OCI-LY7 (cell line): ENCODE measurements at regions not wholly inside any gene's neighbourhood (a gene's known extent, or its start where the extent isn't known, plus 50 kb on each side); places are given as distances from the start of the nearest gene placed in this dataset.

ENCODE experiments used
- BruUV-seq: library from RNA; stranded (reverse); fragments of 400-500 nt; replicated peaks from 2 replicates; lab custom pipeline; 2021; lab: Mats Ljungman, UMichigan
- CTCF ChIA-PET: fragments of 300-600 bp; sonication (Branson Sonifier 250); formaldehyde crosslinking; loops from one replicate; lab custom pipeline; 2022; ENCODE audit warnings: antibody characterized with exemption; ENCODE audit not compliant: unreplicated experiment; lab: Charles Lee
- POLR2A ChIA-PET: fragments of 300-600 bp; sonication (Branson Sonifier 250); formaldehyde crosslinking; loops from one replicate; lab custom pipeline; 2022; ENCODE audit warnings: antibody characterized with exemption; lab: Charles Lee
- DNase-seq: peaks from one replicate; pipeline ENCODE4 v3.0.0-alpha.2; 2015; ENCODE audit warnings: low spot score
- H2AFZ ChIP-seq: fragments of 200-600 bp; sonication (generic), shearing (Covaris generic); 2 replicates; pipeline ENCODE4 v1.6.1; 2014; ENCODE audit warnings: mild to moderate bottlenecking, antibody characterized with exemption, low read length, moderate library complexity
- H3K27ac ChIP-seq: fragments of 200-600 bp; sonication (generic); 2 replicates; pipeline ENCODE4 v1.5.1; 2014; ENCODE audit warnings: mixed run types, low read depth, mild to moderate bottlenecking, moderate library complexity, low read length, inconsistent platforms; ENCODE audit not compliant: poor library complexity, severe bottlenecking
- H3K36me3 ChIP-seq: fragments of 200-600 bp; sonication (generic); 2 replicates; pipeline ENCODE4 v1.6.1; 2014; ENCODE audit warnings: mild to moderate bottlenecking, antibody characterized with exemption, low read length, moderate library complexity, mixed read lengths; ENCODE audit not compliant: insufficient read depth
- H3K4me1 ChIP-seq: fragments of 200-600 bp; sonication (generic); 2 replicates; pipeline ENCODE4 v1.5.1; 2014; ENCODE audit warnings: mild to moderate bottlenecking, low read length; ENCODE audit not compliant: insufficient read depth, poor library complexity, severe bottlenecking
- H3K4me2 ChIP-seq: fragments of 200-600 bp; sonication (generic); 2 replicates; pipeline ENCODE4 v1.6.1; 2014; ENCODE audit warnings: mild to moderate bottlenecking, low read length
- H3K4me3 ChIP-seq: fragments of 200-600 bp; sonication (generic); 2 replicates; pipeline ENCODE4 v1.5.1; 2014; ENCODE audit warnings: mild to moderate bottlenecking, low read depth, low read length; ENCODE audit not compliant: poor library complexity, severe bottlenecking
- H3K79me2 ChIP-seq: fragments of 200-600 bp; sonication (generic); 2 replicates; pipeline ENCODE4 v1.6.1; 2016; ENCODE audit warnings: low read depth, mild to moderate bottlenecking, low read length, moderate library complexity, mixed read lengths; ENCODE audit not compliant: insufficient read depth
- H3K9me2 ChIP-seq: fragments of 200-600 bp; sonication (generic); 2 replicates; pipeline ENCODE4 v1.6.1; 2016; ENCODE audit warnings: mild to moderate bottlenecking, low read length, mixed read lengths; ENCODE audit not compliant: insufficient read depth
- H3K9me3 ChIP-seq: fragments of 200-600 bp; sonication (generic); 2 replicates; pipeline ENCODE4 v1.6.1; 2014; ENCODE audit warnings: mild to moderate bottlenecking, mixed run types, low read length, mixed read lengths
- H4K20me1 ChIP-seq: fragments of 200-600 bp; sonication (generic); 2 replicates; pipeline ENCODE4 v1.6.1; 2014; ENCODE audit warnings: mild to moderate bottlenecking, antibody characterized with exemption, low read length, moderate library complexity, mixed read lengths; ENCODE audit not compliant: insufficient read depth
- EZH2phosphoT487 ChIP-seq: fragments of 200-600 bp; sonication (generic); IDR thresholded peaks from 2 replicates; pipeline ENCODE4 v1.6.1; 2018; ENCODE audit warnings: low read depth, borderline replicate concordance, mild to moderate bottlenecking, mixed run types, antibody characterized with exemption, low read length, moderate library complexity, mixed read lengths
- intact Hi-C: fragments of 100-400 bp; cut with micrococcal nuclease; formaldehyde crosslinking; loops from one replicate; pipeline ENCODE4 v1.10.0; 2022; ENCODE audit not compliant: unreplicated experiment
- TF ChIP-seq, protein P1 (sequence below): fragments of 200-600 bp; sonication (generic); conservative IDR thresholded peaks from 2 replicates; pipeline ENCODE4 v1.5.1; 2014; ENCODE audit warnings: mild to moderate bottlenecking, antibody characterized with exemption, low read length, moderate library complexity, mixed read lengths

DNA sequence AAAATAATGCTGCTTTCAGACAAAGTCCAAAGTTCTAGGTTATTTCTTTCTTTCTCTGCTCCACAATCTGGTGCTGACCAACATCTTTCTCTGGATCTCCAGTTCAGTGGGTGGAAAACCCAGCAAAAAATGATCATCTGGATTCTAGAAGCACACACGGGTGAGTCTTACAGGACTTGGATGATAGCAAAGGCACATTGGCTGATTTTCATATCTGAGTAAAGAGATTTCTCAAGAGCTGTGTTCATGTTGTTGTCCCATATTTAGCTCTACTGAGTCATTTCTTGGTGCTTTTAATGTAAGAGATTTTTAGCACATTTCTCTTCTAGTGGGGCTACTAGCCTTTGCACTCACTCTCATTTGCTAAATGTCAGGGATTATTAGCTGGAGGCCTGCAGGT, 336.7 kb downstream of the GALC start:
- POLR2A ChIA-PET = no interaction called here
- CTCF ChIA-PET = no interaction called here

DNA sequence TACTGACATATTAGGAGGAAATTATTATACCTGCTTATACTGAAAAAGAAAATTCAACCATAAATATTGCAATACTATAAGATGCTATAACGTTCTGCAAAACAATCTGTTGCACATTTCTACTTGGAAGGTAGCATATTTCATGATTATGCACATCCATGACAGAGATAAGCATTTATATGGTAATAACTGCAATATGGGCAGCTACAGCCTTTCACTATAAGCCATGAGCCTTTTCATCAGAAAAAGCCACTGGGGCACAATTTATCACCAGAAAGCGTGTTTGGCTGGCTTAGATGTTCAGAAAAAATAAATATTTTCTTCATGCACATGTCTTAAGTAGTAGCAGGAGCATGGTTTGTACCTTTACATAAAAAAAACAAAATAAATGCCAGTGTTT, 340.7 kb downstream of the GALC start:
- POLR2A ChIA-PET = no interaction called here
- Histone ChIP-seq H3K4me2 (no peak overlapping the region), H3K4me1 (no peaks in the 10 kb centered on the region), H3K9me2 (no peaks in the 10 kb centered on the region), H3K9me3 (peaks cover 11% of the 10 kb centered on the region), H3K4me3 (no peak overlapping the region), H3K36me3 (no peaks in the 10 kb centered on the region), H3K27ac (no peak overlapping the region), H4K20me1 (no peaks in the 10 kb centered on the region), H2AFZ (no peak overlapping the region), H3K79me2 (no peaks in the 10 kb centered on the region)
- no TSS peak for BruUV-seq
- no peak for DNase-seq
- intact Hi-C loops = no loop called here
- no peak for TF ChIP-seq EZH2phosphoT487
- TF ChIP-seq, protein P1, sequence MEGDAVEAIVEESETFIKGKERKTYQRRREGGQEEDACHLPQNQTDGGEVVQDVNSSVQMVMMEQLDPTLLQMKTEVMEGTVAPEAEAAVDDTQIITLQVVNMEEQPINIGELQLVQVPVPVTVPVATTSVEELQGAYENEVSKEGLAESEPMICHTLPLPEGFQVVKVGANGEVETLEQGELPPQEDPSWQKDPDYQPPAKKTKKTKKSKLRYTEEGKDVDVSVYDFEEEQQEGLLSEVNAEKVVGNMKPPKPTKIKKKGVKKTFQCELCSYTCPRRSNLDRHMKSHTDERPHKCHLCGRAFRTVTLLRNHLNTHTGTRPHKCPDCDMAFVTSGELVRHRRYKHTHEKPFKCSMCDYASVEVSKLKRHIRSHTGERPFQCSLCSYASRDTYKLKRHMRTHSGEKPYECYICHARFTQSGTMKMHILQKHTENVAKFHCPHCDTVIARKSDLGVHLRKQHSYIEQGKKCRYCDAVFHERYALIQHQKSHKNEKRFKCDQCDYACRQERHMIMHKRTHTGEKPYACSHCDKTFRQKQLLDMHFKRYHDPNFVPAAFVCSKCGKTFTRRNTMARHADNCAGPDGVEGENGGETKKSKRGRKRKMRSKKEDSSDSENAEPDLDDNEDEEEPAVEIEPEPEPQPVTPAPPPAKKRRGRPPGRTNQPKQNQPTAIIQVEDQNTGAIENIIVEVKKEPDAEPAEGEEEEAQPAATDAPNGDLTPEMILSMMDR = no peak
- CTCF ChIA-PET = no interaction called here

More for the DNA sequence above, 336.7 kb downstream of the GALC start:
- BruUV-seq = no TSS peak
- Histone ChIP-seq H3K4me1 (no peaks in the 10 kb centered on the region), H3K27ac (no peak overlapping the region), H3K9me3 (no peaks in the 10 kb centered on the region), H3K4me3 (no peak overlapping the region), H2AFZ (no peak overlapping the region), H3K4me2 (no peak overlapping the region), H4K20me1 (no peaks in the 10 kb centered on the region), H3K36me3 (no peaks in the 10 kb centered on the region), H3K9me2 (no peaks in the 10 kb centered on the region), H3K79me2 (no peaks in the 10 kb centered on the region)
- intact Hi-C loops = no loop called here
- TF ChIP-seq EZH2phosphoT487 = no peak
- TF ChIP-seq, protein P1 = no peak
- no peak for DNase-seq

DNA sequence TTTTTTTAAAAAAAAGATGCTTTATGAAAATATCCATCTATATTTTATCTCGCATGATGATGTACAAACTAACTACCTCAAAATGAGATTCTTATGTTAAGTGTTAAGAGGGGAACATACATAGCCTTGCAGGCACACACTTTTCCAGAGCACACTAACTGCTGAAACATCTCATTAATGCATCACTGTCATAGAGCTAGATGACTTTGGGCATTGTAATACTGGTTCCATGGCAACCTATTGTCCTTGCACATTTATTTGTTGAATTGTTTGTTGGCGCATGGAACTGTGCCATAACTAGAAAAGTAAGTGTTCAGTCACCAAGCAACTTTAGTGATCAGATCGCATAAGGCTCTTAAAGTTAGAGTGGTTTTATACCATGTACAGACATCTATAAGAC, 348.3 kb downstream of the GALC start:
- TF ChIP-seq, protein P1 = no peak
- POLR2A ChIA-PET = interaction anchor here (0.6 kb wide), 1 partner anchor 901 kb away, joined by 3 read pairs; no protein-coding TSS in a partner anchor

More for the DNA sequence above, 348.3 kb downstream of the GALC start:
- no peak overlapping the region for H3K4me3 ChIP-seq
- H3K27ac ChIP-seq = no peak overlapping the region
- no TSS peak for BruUV-seq
- CTCF ChIA-PET = no interaction called here
- H3K79me2 ChIP-seq = no peaks in the 10 kb centered on the region
- H2AFZ ChIP-seq = no peak overlapping the region
- H3K9me3 ChIP-seq = peaks cover 7% of the 10 kb centered on the region; the same call in 1 of the 2 replicates
- no peaks in the 10 kb centered on the region for H3K4me1 ChIP-seq
- H3K36me3 ChIP-seq = no peaks in the 10 kb centered on the region
- no peaks in the 10 kb centered on the region for H4K20me1 ChIP-seq
- DNase-seq = no peak
- H3K4me2 ChIP-seq = no peak overlapping the region
- H3K9me2 ChIP-seq = no peaks in the 10 kb centered on the region
- intact Hi-C loops = no loop called here
